HL-60 (cell line): ENCODE measurements at regions not wholly inside any gene's neighbourhood (a gene's known extent, or its start where the extent isn't known, plus 50 kb on each side); places are given as distances from the start of the nearest gene placed in this dataset.

ENCODE experiments used
- CTCF ChIP-seq: IDR thresholded peaks from one replicate; pipeline ENCODE4 v1.5.1; 2011; ENCODE audit warnings: low read length, control low read depth, inconsistent platforms; ENCODE audit not compliant: insufficient read depth
- POLR2AphosphoS5 ChIP-seq: IDR thresholded peaks from 2 replicates; pipeline ENCODE4 v1.6.1; 2012; ENCODE audit warnings: low read depth
- REST ChIP-seq: IDR thresholded peaks from 2 replicates; pipeline ENCODE4 v1.6.1; 2012; ENCODE audit warnings: low read depth; ENCODE audit not compliant: insufficient replicate concordance

DNA sequence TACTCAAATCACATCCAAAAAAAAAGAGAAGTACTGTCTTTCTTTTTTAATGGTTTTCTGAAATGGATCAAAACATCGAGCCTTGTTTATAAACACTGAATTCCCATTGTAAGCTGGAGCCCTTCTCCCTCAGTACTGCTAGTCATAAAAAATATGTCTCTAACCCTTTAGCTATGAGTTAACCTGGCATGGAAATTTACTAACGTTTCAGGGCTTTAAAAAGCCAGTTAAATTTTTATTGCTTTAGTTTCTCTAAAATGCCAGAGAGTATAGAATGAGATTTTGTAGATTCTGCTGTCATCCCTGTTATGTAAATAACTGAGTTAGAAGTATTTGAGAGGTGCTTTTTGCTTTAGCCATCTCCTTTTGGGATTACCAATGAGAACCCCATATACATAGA, 528.3 kb downstream of the EFNB2 start:
- TF ChIP-seq CTCF (no peak), POLR2AphosphoS5 (no peak), REST (no peak)
